ENCODE measurements at regions not wholly inside any gene's neighbourhood (a gene's known extent, or its start where the extent isn't known, plus 50 kb on each side); places are given as distances from the start of the nearest gene placed in this dataset.

DNA sequence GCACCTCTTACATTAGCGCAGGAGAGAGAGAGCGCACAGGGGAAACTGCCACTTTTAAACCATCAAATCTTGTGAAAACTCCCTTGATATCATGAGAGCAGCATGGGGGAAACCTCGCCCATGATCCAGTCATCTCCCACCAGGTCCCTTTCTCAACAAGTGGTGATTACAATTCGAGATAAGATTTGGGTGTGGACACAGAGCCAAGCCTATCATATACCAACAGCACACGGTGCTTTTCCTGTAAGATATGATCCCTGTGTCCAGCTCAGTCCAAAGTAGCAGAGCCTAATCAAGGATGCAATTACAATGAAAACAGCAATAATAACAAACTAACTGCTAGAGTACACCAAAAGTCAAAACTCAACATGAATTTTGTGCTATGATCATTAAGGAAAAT is 148.7 kb upstream of the TCF21 start:
- in situ Hi-C loops (cut with HindIII; ENCODE audit: low sequenced_read_pairs): no loop called here
- no peak for DNase-seq (ENCODE audit: low spot score)

DNA sequence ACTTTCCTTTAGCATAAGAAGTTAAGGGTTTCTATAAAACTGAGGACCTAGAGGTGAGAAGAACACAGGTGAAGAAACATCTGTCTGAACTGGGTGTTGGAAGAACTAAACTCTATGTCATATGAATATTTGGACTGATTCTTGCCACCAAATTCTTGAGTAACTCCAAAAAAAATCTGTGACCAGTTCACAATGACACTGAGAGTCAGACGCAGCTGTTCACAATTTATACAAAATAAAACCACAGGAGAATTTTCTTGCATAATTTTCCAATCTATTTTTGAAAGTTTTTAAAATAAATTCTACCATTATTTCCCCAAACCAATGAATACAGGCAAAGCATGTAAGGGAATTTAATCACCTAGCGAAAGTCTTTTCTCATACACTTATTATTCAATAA is 148.1 kb upstream of the TCF21 start:
- in situ Hi-C loops (cut with HindIII; ENCODE audit: low sequenced_read_pairs): no loop called here
- DNase-seq (ENCODE audit: low spot score): no peak

- peak; percentile 87 for DNase-seq (ENCODE audit: low spot score)
- in situ Hi-C loops (cut with HindIII; ENCODE audit: low sequenced_read_pairs): no loop called here
These were observed 147.5 kb upstream of the TCF21 start for GRCh38 chr6:133741375-133741861.

DNA sequence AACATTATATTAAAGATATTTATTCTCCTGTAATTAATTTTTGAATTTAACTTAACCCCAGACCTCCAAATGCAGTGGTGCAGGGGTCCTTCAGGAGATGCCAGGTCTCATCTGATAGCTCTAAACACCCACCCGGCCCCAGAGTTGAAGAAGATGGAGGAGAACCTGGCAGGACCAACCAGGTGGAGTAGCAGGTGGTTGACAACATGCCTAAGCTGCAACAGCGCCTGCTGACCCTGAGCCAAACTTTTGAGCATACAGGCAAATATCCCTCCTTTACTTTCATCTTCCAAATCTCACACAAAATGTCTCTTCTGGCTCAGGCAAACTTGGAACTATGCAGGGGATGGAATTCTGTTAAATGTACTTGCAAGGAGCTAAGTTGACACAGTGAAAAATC is 145.3 kb upstream of the TCF21 start:
- in situ Hi-C loops (cut with HindIII; ENCODE audit: low sequenced_read_pairs): no loop called here
- peak; percentile 86 for DNase-seq (ENCODE audit: low spot score)

DNA sequence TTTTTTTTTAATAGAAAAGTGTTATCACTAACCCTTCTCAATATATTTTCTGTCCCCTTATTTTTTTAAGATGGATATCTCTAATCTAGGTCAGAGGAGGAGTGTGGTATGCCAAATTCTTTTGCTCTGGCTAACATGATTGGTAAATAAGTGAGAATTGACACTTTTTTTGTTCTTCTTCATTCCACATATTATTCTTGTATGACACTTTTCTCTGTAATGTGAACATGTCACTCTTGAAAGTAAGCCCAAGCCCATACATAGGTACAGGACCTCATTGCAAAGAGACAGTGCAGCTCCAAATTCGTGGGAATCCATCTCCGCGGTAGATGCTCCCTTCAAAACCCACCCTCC is 142.5 kb upstream of the TCF21 start:
- no peak for DNase-seq (ENCODE audit: low spot score)
- in situ Hi-C loops (cut with HindIII; ENCODE audit: low sequenced_read_pairs): no loop called here

GRCh38 chr6:133748628-133749027 is 140.3 kb upstream of the TCF21 start:
- in situ Hi-C loops (cut with HindIII; ENCODE audit: low sequenced_read_pairs): no loop called here

GRCh38 chr6:133749427-133749826 is 139.5 kb upstream of the TCF21 start:
- in situ Hi-C loops (cut with HindIII; ENCODE audit: low sequenced_read_pairs): no loop called here
- no peak for DNase-seq (ENCODE audit: low spot score)

More at GRCh38 chr6:133748628-133749027, 140.3 kb upstream of the TCF21 start:
- no peak for DNase-seq (ENCODE audit: low spot score)

DNA sequence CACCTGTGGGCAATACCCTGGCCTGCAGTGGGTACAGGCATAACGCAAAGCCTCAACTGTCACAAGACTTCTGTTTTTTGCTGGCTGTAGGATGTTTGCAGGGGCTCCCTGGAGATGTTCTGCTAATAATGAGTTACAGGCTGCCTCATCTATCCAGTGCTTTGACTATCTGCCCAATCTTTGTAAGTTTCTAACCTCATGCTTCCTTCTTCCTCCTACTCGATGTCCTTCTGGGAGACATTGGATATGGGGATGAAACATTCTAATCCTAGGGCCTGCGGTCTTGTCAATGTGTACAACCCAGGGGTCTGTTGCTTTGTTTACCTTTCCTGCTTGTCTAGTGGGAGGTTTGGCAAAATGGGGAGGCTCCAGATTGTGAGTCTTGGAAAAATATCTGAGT is 136.8 kb upstream of the TCF21 start:
- in situ Hi-C loops (cut with HindIII; ENCODE audit: low sequenced_read_pairs): no loop called here
- no peak for DNase-seq (ENCODE audit: low spot score)

DNA sequence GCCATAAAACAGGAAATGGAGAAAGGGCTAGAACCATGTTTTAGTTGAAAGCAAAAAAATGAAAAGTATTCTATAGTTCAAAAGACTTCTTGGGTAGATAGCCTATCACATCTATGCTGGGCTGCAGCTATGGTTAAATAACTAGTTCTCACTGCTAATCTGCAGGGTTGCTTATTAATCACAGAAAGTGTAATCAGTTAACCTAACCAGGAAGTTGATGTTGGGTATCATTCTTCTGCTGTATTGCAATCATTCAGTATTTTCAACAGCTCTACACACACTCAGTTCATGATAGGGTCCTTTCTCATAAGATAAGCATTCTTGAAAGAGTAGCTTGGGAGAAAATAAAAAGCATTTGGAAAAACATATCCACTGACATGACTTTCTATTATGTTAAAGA is 135.2 kb upstream of the TCF21 start:
- no peak for DNase-seq (ENCODE audit: low spot score)
- in situ Hi-C loops (cut with HindIII; ENCODE audit: low sequenced_read_pairs): no loop called here

GRCh38 chr6:133754298-133754697 is 134.6 kb upstream of the TCF21 start:
- in situ Hi-C loops (cut with HindIII; ENCODE audit: low sequenced_read_pairs): no loop called here
- DNase-seq (ENCODE audit: low spot score): no peak

DNA sequence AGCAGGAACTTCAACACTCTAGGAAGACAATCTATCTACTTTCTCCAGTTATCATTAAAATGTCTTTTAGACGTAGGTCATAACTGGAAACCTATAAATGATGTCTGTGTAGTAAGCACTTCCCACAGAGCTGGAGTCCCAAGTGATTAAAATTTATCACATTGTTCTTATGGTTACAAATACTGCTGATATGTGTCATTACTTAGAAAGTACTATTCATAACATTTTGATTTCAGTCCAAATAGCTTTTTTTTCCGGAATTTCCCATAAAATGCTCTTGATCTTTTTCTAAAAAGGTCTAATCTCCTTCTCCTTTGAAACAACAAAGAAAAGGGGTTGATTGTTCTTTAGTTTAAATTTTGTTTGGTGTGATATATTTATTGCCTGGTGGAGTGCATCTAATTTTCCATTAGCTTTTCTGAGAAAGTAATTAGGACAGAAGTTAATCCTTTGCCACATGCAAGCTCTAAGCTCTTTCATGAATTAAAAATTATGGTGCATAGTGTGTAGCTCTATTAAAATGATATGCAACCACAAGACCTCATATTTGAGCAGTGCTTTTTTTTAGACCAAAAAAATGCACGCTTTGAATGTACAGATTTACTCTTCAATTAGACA is 132.7 kb upstream of the TCF21 start:
- DNase-seq (ENCODE audit: low spot score): no peak
- in situ Hi-C loops (cut with HindIII; ENCODE audit: low sequenced_read_pairs): no loop called here

- DNase-seq (ENCODE audit: low spot score): no peak
- in situ Hi-C loops (cut with HindIII; ENCODE audit: low sequenced_read_pairs): no loop called here
These were observed 131.6 kb upstream of the TCF21 start for GRCh38 chr6:133757335-133757734.

DNA sequence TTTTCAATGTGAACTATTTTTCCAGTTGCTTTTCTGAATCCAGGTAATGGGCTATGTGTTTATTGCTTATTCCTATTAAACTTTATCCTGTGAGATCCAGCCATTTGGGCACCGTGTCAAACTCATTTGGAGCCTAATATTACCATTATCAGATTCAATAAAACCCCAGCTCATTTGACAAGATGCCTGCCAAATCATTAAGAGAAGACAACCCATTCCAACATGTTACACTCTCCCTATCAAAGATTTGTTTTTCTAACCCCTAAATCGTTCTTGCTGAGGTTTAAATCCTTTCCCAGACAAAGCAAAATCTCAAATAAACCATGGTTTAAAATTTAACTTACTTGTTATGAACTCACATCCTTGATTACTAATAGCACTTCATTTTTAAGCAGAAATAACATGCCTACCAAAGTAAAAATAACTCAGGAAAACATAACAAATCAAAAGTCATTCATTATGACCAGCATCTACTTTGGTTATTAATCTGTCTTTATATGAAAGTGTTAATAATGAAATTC is 130.0 kb upstream of the TCF21 start:
- in situ Hi-C loops (cut with HindIII; ENCODE audit: low sequenced_read_pairs): no loop called here
- no peak for DNase-seq (ENCODE audit: low spot score)

DNA sequence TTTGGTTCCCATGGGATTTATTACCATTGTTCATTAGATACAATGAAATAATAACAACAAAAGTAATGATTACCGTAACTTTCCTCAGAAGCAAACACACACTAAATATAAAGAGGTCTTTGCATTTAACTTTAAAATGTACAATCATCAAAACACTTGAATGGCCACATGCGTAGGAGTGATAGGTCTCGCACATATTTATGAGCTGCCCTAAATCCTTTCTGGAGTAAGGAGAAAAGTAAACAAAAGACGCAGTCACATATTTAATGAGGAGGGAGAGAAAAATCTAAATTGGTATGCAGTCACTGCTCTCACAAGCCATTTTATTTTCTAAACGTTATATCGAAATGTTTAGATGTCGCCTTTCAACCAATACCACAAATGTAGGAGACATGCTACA is 129.4 kb upstream of the TCF21 start:
- in situ Hi-C loops (cut with HindIII; ENCODE audit: low sequenced_read_pairs): no loop called here
- DNase-seq (ENCODE audit: low spot score): no peak

DNA sequence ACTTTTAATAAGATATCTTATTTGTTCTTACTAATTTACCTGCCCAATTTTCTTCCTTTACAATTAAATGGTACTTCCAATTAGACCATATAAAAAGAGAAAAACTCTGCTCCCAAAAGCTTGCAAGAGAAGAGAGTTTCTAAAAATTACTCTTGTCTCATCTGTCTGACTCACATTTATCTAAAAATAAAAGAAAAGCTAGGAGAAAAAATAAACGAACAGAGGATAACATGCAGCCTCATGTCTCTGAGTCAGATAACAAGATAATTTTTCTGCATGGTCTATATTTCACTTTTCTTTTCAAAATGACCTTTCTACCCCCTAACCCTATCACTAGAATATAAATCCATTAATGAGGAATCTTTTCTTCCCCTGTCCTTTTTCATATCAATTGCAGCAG is 127.2 kb upstream of the TCF21 start:
- no peak for DNase-seq (ENCODE audit: low spot score)
- in situ Hi-C loops (cut with HindIII; ENCODE audit: low sequenced_read_pairs): no loop called here

GRCh38 chr6:133764008-133764753 is 124.7 kb upstream of the TCF21 start:
- in situ Hi-C loops (cut with HindIII; ENCODE audit: low sequenced_read_pairs): no loop called here
- no peak for DNase-seq (ENCODE audit: low spot score)

- no peak for DNase-seq (ENCODE audit: low spot score)
- in situ Hi-C loops (cut with HindIII; ENCODE audit: low sequenced_read_pairs): no loop called here
These were observed 124.1 kb upstream of the TCF21 start for GRCh38 chr6:133764754-133765208.

GRCh38 chr6:133767357-133767970 is 121.4 kb upstream of the TCF21 start:
- no peak for DNase-seq (ENCODE audit: low spot score)
- in situ Hi-C loops (cut with HindIII; ENCODE audit: low sequenced_read_pairs): no loop called here

- in situ Hi-C loops (cut with HindIII; ENCODE audit: low sequenced_read_pairs): no loop called here
- DNase-seq (ENCODE audit: low spot score): no peak
These were observed 120.1 kb upstream of the TCF21 start for GRCh38 chr6:133768656-133769295.

- in situ Hi-C loops (cut with HindIII; ENCODE audit: low sequenced_read_pairs): no loop called here
These were observed 119.5 kb upstream of the TCF21 start for GRCh38 chr6:133769463-133769862.

More at GRCh38 chr6:133769463-133769862, 119.5 kb upstream of the TCF21 start:
- no peak for DNase-seq (ENCODE audit: low spot score)

Measured in G401 (cell line).